Glomerular visceral epithelial cell (primary cell): ENCODE measurements at regions not wholly inside any gene's neighbourhood (a gene's known extent, or its start where the extent isn't known, plus 50 kb on each side); places are given as distances from the start of the nearest gene placed in this dataset.
A peak's percentile ranks its signal among the peaks of the same experiment; 100 is the strongest.
"Not testable (repeated sequence)": the region's sequence is repeated elsewhere in the genome, so short reads cannot be mapped to it uniquely, and the experiment has no call there.

ENCODE experiments used
- DNase-seq: peaks from one replicate; pipeline ENCODE4 v3.0.0-alpha.2; 2016; ENCODE audit errors: extremely low spot score

DNA sequence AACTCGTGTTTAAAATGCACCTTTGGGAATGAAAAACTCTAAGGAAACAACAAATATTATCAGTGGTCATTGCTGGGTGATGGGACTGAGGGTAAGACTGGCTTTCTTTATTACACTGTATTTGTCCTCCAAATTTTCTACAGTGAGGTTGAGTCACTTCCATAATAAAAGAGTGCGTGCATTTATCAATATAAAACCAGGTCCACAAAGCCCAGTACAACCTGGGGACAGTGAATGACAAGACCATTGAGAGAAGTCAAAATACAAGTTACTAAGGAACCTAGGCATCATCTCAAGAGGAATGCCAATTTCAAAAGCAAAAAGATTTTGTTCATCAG lies 76.4 kb downstream of the MAGED4 start:
- DNase-seq: no peak

DNA sequence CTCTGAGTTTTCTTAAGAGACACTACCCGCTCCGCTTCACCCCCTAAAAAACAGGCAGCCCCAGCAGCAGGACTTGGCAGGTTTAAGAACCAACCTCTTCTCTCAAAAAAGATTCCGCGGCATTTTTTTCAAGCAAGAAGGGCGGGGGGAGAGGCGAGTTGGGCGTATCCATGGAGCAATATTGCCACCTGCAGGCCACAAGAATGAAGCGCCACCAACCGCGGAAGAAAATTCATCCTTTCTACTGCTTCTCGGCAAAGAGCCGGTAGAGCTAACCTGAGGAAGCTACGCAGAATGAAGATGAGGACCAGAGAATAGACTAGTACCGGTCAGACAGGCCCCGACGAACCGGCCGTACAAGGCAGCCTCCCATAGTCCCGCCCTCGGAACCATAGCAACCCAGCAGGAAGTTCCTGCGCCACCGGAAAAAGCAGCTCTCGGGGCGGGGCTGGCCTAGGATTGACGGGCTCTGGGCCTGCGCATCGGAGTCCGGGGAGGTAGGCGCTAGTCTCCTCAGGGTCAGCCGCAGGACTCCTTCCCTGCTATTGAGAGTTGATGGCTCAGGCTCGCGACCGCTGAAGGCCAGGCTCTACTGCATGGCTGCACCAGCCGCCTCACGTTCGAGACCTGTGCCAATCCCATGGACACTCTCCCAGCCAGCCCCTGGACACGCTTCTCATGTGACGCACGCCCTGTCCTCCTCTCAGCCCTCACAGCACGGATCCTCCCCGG lies 76.9 kb downstream of the MAGED4 start:
- peak; percentile 84 for DNase-seq

- DNase-seq: no peak
Measured at GRCh38 chrX:52262195-52262546, 77.5 kb downstream of the MAGED4 start.

DNA sequence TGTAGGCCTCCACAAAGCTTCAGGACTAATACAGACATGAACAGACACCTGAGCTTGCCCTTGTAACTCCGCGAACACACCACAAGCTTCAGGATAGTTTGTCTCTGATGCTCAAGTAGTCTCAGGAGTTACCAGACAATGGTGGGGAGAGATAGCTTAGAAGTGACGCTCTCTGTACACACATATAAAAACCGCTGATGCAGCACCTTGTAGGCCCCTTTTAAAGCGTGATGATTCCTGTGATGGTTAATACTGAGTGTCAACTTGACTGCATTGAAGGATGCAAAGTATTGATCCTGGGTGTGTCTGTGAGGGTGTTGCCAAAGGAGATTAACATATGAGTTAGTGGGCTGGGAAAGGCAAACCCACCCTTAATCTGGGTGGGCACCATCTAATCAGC lies 78.7 kb downstream of the MAGED4 start:
- no peak for DNase-seq

- DNase-seq: no peak
Measured at GRCh38 chrX:52265713-52266112, 81.0 kb downstream of the MAGED4 start.

DNA sequence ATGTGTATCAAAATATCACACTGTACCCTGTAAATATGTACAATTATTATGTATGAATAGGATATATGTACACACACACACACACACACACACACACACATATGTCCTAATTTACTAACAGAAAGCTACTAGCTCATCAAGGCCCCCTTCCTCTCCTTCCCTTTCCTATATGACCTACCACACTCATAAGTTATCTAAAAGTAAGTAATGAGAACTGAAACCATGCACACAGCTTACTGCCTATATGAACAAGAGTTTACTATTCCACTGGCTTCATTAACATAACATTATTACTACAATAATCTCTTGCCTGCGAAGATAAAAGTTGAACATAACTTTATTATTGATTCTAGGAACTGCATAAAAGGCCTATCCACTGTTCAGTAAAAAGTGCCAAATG lies 83.8 kb downstream of the MAGED4 start:
- not testable (repeated sequence) for DNase-seq

DNA sequence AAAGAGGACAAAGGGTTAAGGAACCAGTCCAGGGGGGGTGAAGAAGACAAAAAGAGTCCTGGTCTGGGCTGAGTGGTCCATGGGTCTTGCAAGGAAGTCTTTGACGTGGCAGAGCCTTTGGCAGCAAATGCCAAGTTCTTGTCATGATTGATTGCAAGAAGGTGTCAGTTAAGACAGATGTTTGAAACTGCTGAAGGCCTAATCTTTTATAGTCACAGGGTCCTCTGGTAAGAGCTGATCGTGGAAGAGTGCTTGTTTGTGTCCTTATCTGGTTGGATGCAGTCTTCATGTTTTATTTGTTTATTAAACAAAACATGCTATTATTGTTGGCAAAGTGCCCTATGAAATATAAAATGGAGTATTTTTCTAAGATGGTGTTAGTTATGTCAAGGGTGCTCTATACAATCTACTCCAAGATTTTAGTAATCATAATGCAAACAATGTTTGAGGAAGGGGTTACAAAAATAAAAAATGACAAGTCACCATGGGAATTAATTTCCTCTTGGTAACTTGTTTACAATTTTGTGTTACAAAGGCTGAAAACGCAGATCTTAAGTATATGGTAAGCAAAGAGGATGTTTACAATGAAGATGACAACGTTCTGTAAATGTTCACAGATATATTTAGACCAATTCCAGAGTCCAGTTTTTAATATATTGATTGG lies 85.9 kb downstream of the MAGED4 start:
- no peak for DNase-seq

GRCh38 chrX:52271206-52271605 lies 86.5 kb downstream of the MAGED4 start:
- peak; percentile 4 for DNase-seq

GRCh38 chrX:52277666-52278065 lies 91.2 kb upstream of the XAGE2 start:
- peak; percentile 22 for DNase-seq

GRCh38 chrX:52280812-52281211 lies 88.0 kb upstream of the XAGE2 start:
- DNase-seq: no peak

GRCh38 chrX:52284865-52285264 lies 84.0 kb upstream of the XAGE2 start:
- DNase-seq: no peak

- DNase-seq: not testable (repeated sequence)
Measured at GRCh38 chrX:52298968-52299367, 69.9 kb upstream of the XAGE2 start.

GRCh38 chrX:52308532-52308931 lies 60.3 kb upstream of the XAGE2 start:
- not testable (repeated sequence) for DNase-seq
